Smooth muscle cell (in vitro differentiated cells): ENCODE measurements at regions not wholly inside any gene's neighbourhood (a gene's known extent, or its start where the extent isn't known, plus 50 kb on each side); places are given as distances from the start of the nearest gene placed in this dataset.

ENCODE experiments used
- DNase-seq: peaks from one replicate; lab custom pipeline; 2025; ENCODE audit not compliant: unreplicated experiment; lab: John Stamatoyannopoulos, UW
- H2AFZ ChIP-seq: fragments of 200-600 bp; sonication (generic); 2 replicates; pipeline ENCODE4 v1.6.0; 2016; ENCODE audit warnings: antibody characterized with exemption, low read depth, mild to moderate bottlenecking
- H3F3A ChIP-seq: fragments of 200-600 bp; sonication (generic); 2 replicates; pipeline ENCODE4 v1.6.0; 2017; ENCODE audit warnings: antibody characterized with exemption, low read depth
- H3K27ac ChIP-seq: fragments of 200-600 bp; sonication (generic); 2 replicates; pipeline ENCODE4 v1.5.1; 2016; ENCODE audit warnings: low read depth, mild to moderate bottlenecking
- H3K27me3 ChIP-seq: fragments of 200-600 bp; sonication (generic); 2 replicates; pipeline ENCODE4 v1.6.1; 2016; ENCODE audit warnings: low read depth, mild to moderate bottlenecking
- H3K36me3 ChIP-seq: fragments of 200-600 bp; sonication (generic); 2 replicates; pipeline ENCODE4 v1.5.1; 2016; ENCODE audit warnings: low read depth
- H3K4me1 ChIP-seq: fragments of 200-600 bp; sonication (generic); 2 replicates; pipeline ENCODE4 v1.5.1; 2016; ENCODE audit warnings: low read depth
- H3K4me2 ChIP-seq: fragments of 200-600 bp; sonication (generic); 2 replicates; pipeline ENCODE4 v1.6.0; 2016; ENCODE audit warnings: mild to moderate bottlenecking
- H3K4me3 ChIP-seq: fragments of 200-600 bp; sonication (generic); 2 replicates; pipeline ENCODE4 v1.5.1; 2016; ENCODE audit warnings: mild to moderate bottlenecking
- H3K79me2 ChIP-seq: fragments of 200-600 bp; sonication (generic); 2 replicates; pipeline ENCODE4 v1.6.0; 2016; ENCODE audit warnings: low read depth, mild to moderate bottlenecking
- H3K9ac ChIP-seq: fragments of 200-600 bp; sonication (generic); 2 replicates; pipeline ENCODE4 v1.6.0; 2016; ENCODE audit warnings: low read depth
- H3K9me3 ChIP-seq: fragments of 200-600 bp; sonication (generic); replicated peaks from 2 replicates; pipeline ENCODE4 v1.5.1; 2016; ENCODE audit warnings: low read depth
- H4K20me1 ChIP-seq: fragments of 200-600 bp; sonication (generic); 2 replicates; pipeline ENCODE4 v1.6.0; 2016; ENCODE audit warnings: low read depth
- CTCF ChIP-seq: fragments of 200-600 bp; sonication (generic); IDR thresholded peaks from 2 replicates; pipeline ENCODE4 v1.5.1; 2017; ENCODE audit warnings: borderline replicate concordance, mild to moderate bottlenecking, antibody characterized with exemption; ENCODE audit not compliant: insufficient read depth, poor library complexity, severe bottlenecking
- WGBS: methylation state at CpG from one replicate; pipeline ENCODE4 v1.1.7; 2016; ENCODE audit warnings: low lambda C conversion rate; 5-methylcytosine and 5-hydroxymethylcytosine counted together

DNA sequence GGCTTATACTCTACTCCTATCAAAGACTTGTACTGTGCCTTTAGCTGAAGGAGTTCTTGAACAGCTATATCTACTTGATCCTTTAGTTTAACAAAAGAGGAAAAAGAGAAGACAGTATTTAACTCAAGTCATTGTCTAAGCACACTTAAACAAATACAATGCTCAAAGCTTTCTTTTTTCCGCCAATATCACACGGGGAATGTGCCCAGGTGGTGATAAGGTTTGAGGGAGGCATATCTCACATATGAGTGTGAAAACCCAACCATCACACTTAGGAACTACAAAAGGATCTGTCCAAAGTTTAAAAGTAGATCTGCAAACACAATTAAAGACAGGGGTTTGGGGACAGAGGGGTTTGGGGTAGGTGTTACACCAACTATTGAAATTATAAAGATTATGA lies 59.0 kb upstream of the SLC30A10 start:
- no peak overlapping the region for H2AFZ ChIP-seq
- no peaks in the 10 kb centered on the region for H3F3A ChIP-seq
- H3K79me2 ChIP-seq = no peaks in the 10 kb centered on the region
- DNase-seq = no peak
- no peaks in the 10 kb centered on the region for H3K4me1 ChIP-seq
- H3K27me3 ChIP-seq = no peaks in the 10 kb centered on the region
- H3K27ac ChIP-seq = no peak overlapping the region
- WGBS = 95% methylated on average over 2 of the region's 2 CpGs
- no peak overlapping the region for H3K4me3 ChIP-seq
- H3K36me3 ChIP-seq = peaks cover 24% of the 10 kb centered on the region
- no peak overlapping the region for H3K9ac ChIP-seq
- H4K20me1 ChIP-seq = no peaks in the 10 kb centered on the region
- no peak for TF ChIP-seq CTCF
- H3K4me2 ChIP-seq = no peak overlapping the region
- H3K9me3 ChIP-seq = no peaks in the 10 kb centered on the region

- H3K36me3 ChIP-seq = peaks cover 30% of the 10 kb centered on the region
- 94% methylated on average over 3 of the region's 3 CpGs for WGBS
- no peak for TF ChIP-seq CTCF
- no peak overlapping the region for H3K27ac ChIP-seq
- no peak overlapping the region for H3K4me2 ChIP-seq
- no peaks in the 10 kb centered on the region for H3K27me3 ChIP-seq
- no peaks in the 10 kb centered on the region for H3K9me3 ChIP-seq
- H3F3A ChIP-seq = no peaks in the 10 kb centered on the region
- DNase-seq = no peak
- H3K9ac ChIP-seq = no peak overlapping the region
- no peaks in the 10 kb centered on the region for H3K4me1 ChIP-seq
- no peaks in the 10 kb centered on the region for H3K79me2 ChIP-seq
- H4K20me1 ChIP-seq = peaks cover 2% of the 10 kb centered on the region
- H3K4me3 ChIP-seq = no peak overlapping the region
- no peak overlapping the region for H2AFZ ChIP-seq
Measured at GRCh38 chr1:219985169-219985568, 56.8 kb upstream of the SLC30A10 start.
